SH-SY5Y (cell line): ENCODE measurements at regions not wholly inside any gene's neighbourhood (a gene's known extent, or its start where the extent isn't known, plus 50 kb on each side); places are given as distances from the start of the nearest gene placed in this dataset.

Experiments used
- GATA2 ChIP-seq: IDR thresholded peaks from 2 replicates; pipeline ENCODE4 v1.6.1; 2011; ENCODE audit warnings: mild to moderate bottlenecking, low read depth, low read length
- GATA3 ChIP-seq: IDR thresholded peaks from 2 replicates; pipeline ENCODE4 v1.6.1; 2011; ENCODE audit warnings: low read depth, mild to moderate bottlenecking, low read length, moderate library complexity

GRCh38 chr11:127766734-127767133, 766.2 kb upstream of the KIRREL3 start:
- no peak for TF ChIP-seq GATA2
- TF ChIP-seq GATA3: no peak

GRCh38 chr11:127738771-127739286, 738.3 kb upstream of the KIRREL3 start:
- TF ChIP-seq GATA3 (no peak), GATA2 (no peak)

GRCh38 chr11:127737499-127737898, 736.9 kb upstream of the KIRREL3 start:
- no peak for TF ChIP-seq GATA3
- TF ChIP-seq GATA2: no peak

GRCh38 chr11:127733552-127733951, 733.0 kb upstream of the KIRREL3 start:
- TF ChIP-seq GATA3 (no peak), GATA2 (peak; percentile 56)

GRCh38 chr11:127726367-127726766, 725.8 kb upstream of the KIRREL3 start:
- no peak for TF ChIP-seq GATA3
- TF ChIP-seq GATA2: no peak

GRCh38 chr11:127723714-127724113, 723.1 kb upstream of the KIRREL3 start:
- TF ChIP-seq GATA3 (no peak), GATA2 (no peak)

GRCh38 chr11:127713226-127713625, 712.7 kb upstream of the KIRREL3 start:
- TF ChIP-seq GATA2 (no peak), GATA3 (no peak)

GRCh38 chr11:127711748-127712147, 711.2 kb upstream of the KIRREL3 start:
- TF ChIP-seq GATA3 (no peak), GATA2 (no peak)

GRCh38 chr11:127710831-127711230, 710.3 kb upstream of the KIRREL3 start:
- no peak for TF ChIP-seq GATA2
- no peak for TF ChIP-seq GATA3

- TF ChIP-seq GATA2 (no peak), GATA3 (no peak)
Observed at GRCh38 chr11:127709960-127710359, 709.4 kb upstream of the KIRREL3 start.

GRCh38 chr11:127693686-127694085, 693.1 kb upstream of the KIRREL3 start:
- TF ChIP-seq GATA3 (no peak), GATA2 (no peak)

- TF ChIP-seq GATA2 (peak; percentile 69; the same call in 1 of the 2 replicates), GATA3 (peak; percentile 82)
Observed at GRCh38 chr11:127683321-127683720, 682.8 kb upstream of the KIRREL3 start.

GRCh38 chr11:127679816-127680545, 679.4 kb upstream of the KIRREL3 start:
- TF ChIP-seq GATA2 (no peak), GATA3 (no peak)

- no peak for TF ChIP-seq GATA2
- TF ChIP-seq GATA3: no peak
Observed at GRCh38 chr11:127678631-127679030, 678.1 kb upstream of the KIRREL3 start.

GRCh38 chr11:127677660-127678425, 677.3 kb upstream of the KIRREL3 start:
- TF ChIP-seq GATA2 (no peak), GATA3 (no peak)

GRCh38 chr11:127675581-127675980, 675.0 kb upstream of the KIRREL3 start:
- TF ChIP-seq GATA2 (no peak), GATA3 (no peak)
